Fibroblast of lung (primary cell): ENCODE measurements at regions not wholly inside any gene's neighbourhood (a gene's known extent, or its start where the extent isn't known, plus 50 kb on each side); places are given as distances from the start of the nearest gene placed in this dataset.

Experiments used
- DNase-seq, 2 donors: peaks; one replicate each; pipeline versions ENCODE4 v3.0.0 to v3.0.0-alpha.2; 2010; ENCODE audit warnings: low read depth in 2 of 2
- H2AFZ ChIP-seq: 2 replicates; pipeline ENCODE4 v1.5.1; 2012; ENCODE audit warnings: low read length, control low read depth, inconsistent platforms
- H3K27ac ChIP-seq: 2 replicates; pipeline ENCODE4 v1.5.1; 2011; ENCODE audit warnings: low read length, control low read depth; ENCODE audit not compliant: insufficient read depth
- H3K27me3 ChIP-seq: 2 replicates; pipeline ENCODE4 v1.5.1; 2011; ENCODE audit warnings: mild to moderate bottlenecking, low read length; ENCODE audit not compliant: control insufficient read depth, insufficient read depth
- H3K36me3 ChIP-seq: 2 replicates; pipeline ENCODE4 v1.5.1; 2011; ENCODE audit warnings: low read length; ENCODE audit not compliant: control insufficient read depth, insufficient read depth
- H3K4me1 ChIP-seq: 2 replicates; pipeline ENCODE4 v1.5.1; 2011; ENCODE audit warnings: low read length; ENCODE audit not compliant: control insufficient read depth, insufficient read depth; ENCODE audit errors: extremely low read depth
- H3K4me2 ChIP-seq: 2 replicates; pipeline ENCODE4 v1.5.1; 2011; ENCODE audit warnings: low read length, control low read depth; ENCODE audit not compliant: insufficient read depth; ENCODE audit errors: extremely low read depth
- H3K4me3 ChIP-seq, 4 experiments: fragments of 200-600 bp in 1 of 4; sonication (generic) in 1 of 4; replicated peaks in 1 of 4; 2 replicates each; pipeline ENCODE4 v1.5.1; 2011 to 2016; ENCODE audit warnings: low read length in 4 of 4, low read depth in 3 of 4, mild to moderate bottlenecking in 3 of 4, control low read depth in 2 of 4, inconsistent platforms in 1 of 4, mixed read lengths in 1 of 4; ENCODE audit not compliant: insufficient read depth in 1 of 4; ENCODE audit errors: control extremely low read depth in 1 of 4
- H3K79me2 ChIP-seq: 2 replicates; pipeline ENCODE4 v1.5.1; 2012; ENCODE audit warnings: mild to moderate bottlenecking, low read length, inconsistent platforms; ENCODE audit not compliant: control insufficient read depth, insufficient read depth
- H3K9ac ChIP-seq: 2 replicates; pipeline ENCODE4 v1.5.1; 2011; ENCODE audit warnings: mild to moderate bottlenecking, low read length, control low read depth; ENCODE audit not compliant: insufficient read depth
- H3K9me3 ChIP-seq: 2 replicates; pipeline ENCODE4 v1.5.1; 2012; ENCODE audit warnings: low read depth, low read length; ENCODE audit not compliant: control insufficient read depth, insufficient read depth
- H4K20me1 ChIP-seq: 2 replicates; pipeline ENCODE4 v1.5.1; 2011; ENCODE audit warnings: low read length; ENCODE audit not compliant: control insufficient read depth, insufficient read depth; ENCODE audit errors: extremely low read depth
- EZH2 ChIP-seq: IDR thresholded peaks from 2 replicates; pipeline ENCODE4 v1.5.1; 2012; ENCODE audit warnings: low read length, control low read depth, mild to moderate bottlenecking; ENCODE audit errors: missing control alignments
- TF ChIP-seq, protein P1 (sequence below), 2 donors: IDR thresholded peaks in 1 of 2; conservative IDR thresholded peaks in 1 of 2; 1 replicate in 1 of 2; 2 replicates in 1 of 2; pipeline ENCODE4 v1.5.1; 2011 to 2012; ENCODE audit warnings: low read length in 2 of 2, control low read depth in 1 of 2, inconsistent platforms in 1 of 2, low read depth in 1 of 2, mild to moderate bottlenecking in 1 of 2

DNA sequence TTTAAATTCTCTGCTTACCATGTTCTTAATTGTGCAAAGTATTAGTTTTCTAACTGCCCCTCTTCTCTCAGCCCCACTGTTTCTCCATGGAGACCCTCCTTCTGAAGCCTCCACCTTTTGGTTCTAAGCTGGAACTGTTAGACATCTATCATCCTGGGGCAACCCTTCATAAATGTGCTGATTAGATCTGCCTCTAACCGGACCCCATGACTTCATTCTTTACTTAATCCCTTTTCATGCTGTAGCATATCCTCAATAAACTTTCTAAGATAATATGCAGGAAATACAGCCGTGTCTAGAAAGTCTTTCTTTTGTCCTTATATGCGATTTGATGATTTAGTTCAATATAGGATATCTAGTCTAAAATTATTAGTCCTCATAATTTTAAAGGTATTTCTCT, 1020.1 kb downstream of the ADGRL2 start:
- H3K4me3 ChIP-seq: no peak overlapping the region
- H2AFZ ChIP-seq: no peak overlapping the region
- H3K4me2 ChIP-seq: no peak overlapping the region
- no peak overlapping the region for H3K9ac ChIP-seq
- no peaks in the 10 kb centered on the region for H3K9me3 ChIP-seq
- DNase-seq: no peak
- H3K4me1 ChIP-seq: no peaks in the 10 kb centered on the region
- TF ChIP-seq, protein P1, sequence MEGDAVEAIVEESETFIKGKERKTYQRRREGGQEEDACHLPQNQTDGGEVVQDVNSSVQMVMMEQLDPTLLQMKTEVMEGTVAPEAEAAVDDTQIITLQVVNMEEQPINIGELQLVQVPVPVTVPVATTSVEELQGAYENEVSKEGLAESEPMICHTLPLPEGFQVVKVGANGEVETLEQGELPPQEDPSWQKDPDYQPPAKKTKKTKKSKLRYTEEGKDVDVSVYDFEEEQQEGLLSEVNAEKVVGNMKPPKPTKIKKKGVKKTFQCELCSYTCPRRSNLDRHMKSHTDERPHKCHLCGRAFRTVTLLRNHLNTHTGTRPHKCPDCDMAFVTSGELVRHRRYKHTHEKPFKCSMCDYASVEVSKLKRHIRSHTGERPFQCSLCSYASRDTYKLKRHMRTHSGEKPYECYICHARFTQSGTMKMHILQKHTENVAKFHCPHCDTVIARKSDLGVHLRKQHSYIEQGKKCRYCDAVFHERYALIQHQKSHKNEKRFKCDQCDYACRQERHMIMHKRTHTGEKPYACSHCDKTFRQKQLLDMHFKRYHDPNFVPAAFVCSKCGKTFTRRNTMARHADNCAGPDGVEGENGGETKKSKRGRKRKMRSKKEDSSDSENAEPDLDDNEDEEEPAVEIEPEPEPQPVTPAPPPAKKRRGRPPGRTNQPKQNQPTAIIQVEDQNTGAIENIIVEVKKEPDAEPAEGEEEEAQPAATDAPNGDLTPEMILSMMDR (conservative IDR thresholded peaks at IDR 0.05 in 1 of 2, IDR thresholded peaks at IDR 0.05 in 1 of 2; ENCODE audit: low read depth in 1 of 2, low read length in 2 of 2): no peak
- TF ChIP-seq EZH2: no peak
- no peaks in the 10 kb centered on the region for H3K79me2 ChIP-seq
- no peaks in the 10 kb centered on the region for H3K36me3 ChIP-seq
- H3K27me3 ChIP-seq: no peaks in the 10 kb centered on the region
- H3K27ac ChIP-seq: no peak overlapping the region
- H4K20me1 ChIP-seq: no peaks in the 10 kb centered on the region

DNA sequence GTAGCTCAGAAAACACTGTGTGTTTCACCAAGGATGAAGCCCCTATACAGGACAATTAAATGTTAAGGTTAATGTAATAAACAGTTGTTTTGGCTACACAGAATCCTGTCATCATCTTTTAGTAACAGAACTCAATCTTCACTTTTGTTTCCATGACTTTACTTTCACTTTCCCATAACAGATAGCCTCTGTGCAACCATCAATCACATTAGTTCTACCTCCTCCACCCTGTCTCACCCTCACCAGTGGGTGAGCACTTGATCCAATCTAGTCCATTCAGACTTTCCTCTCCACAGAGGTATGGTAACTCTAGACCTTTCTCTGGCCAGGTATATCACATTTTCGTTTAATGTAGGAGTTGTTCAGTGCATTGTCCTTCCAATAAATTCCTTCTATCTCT, 1018.5 kb downstream of the ADGRL2 start:
- Histone ChIP-seq H3K36me3 (no peaks in the 10 kb centered on the region), H3K9me3 (no peaks in the 10 kb centered on the region), H3K27ac (no peak overlapping the region), H4K20me1 (no peaks in the 10 kb centered on the region), H3K27me3 (no peaks in the 10 kb centered on the region), H3K4me3 (peak overlapping the region in 1 of 4 experiments; percentile 14), H3K4me2 (no peak overlapping the region), H2AFZ (peak overlapping the region; percentile 65), H3K9ac (no peak overlapping the region), H3K4me1 (no peaks in the 10 kb centered on the region), H3K79me2 (no peaks in the 10 kb centered on the region)
- TF ChIP-seq, protein P1 (conservative IDR thresholded peaks at IDR 0.05 in 1 of 2, IDR thresholded peaks at IDR 0.05 in 1 of 2; ENCODE audit: low read depth in 1 of 2, low read length in 2 of 2): no peak
- no peak for TF ChIP-seq EZH2
- DNase-seq: no peak

- Histone ChIP-seq H3K9ac (no peak overlapping the region), H3K4me1 (no peaks in the 10 kb centered on the region), H3K27ac (no peak overlapping the region), H3K4me2 (no peak overlapping the region), H2AFZ (peak overlapping the region; percentile 6), H3K4me3 (no peak overlapping the region), H3K9me3 (no peaks in the 10 kb centered on the region), H4K20me1 (no peaks in the 10 kb centered on the region), H3K79me2 (no peaks in the 10 kb centered on the region), H3K27me3 (no peaks in the 10 kb centered on the region), H3K36me3 (no peaks in the 10 kb centered on the region)
- no peak for DNase-seq
- TF ChIP-seq, protein P1 (conservative IDR thresholded peaks at IDR 0.05 in 1 of 2, IDR thresholded peaks at IDR 0.05 in 1 of 2; ENCODE audit: low read depth in 1 of 2, low read length in 2 of 2): no peak
- no peak for TF ChIP-seq EZH2
Observed at GRCh38 chr1:82818586-82818985, 1017.9 kb downstream of the ADGRL2 start.
